DND-41 (cell line): ENCODE measurements at regions not wholly inside any gene's neighbourhood (a gene's known extent, or its start where the extent isn't known, plus 50 kb on each side); places are given as distances from the start of the nearest gene placed in this dataset.

ENCODE experiments used
- ATAC-seq: fragments of 200-7000 bp; cut with Tn5 transposase; 3 replicates; pipeline ENCODE4 v1.9.1; 2021; ENCODE audit warnings: low read depth; ENCODE audit not compliant: insufficient read depth
- DNase-seq: peaks from one replicate; pipeline ENCODE4 v3.0.0-alpha.2; 2020
- H2AFZ ChIP-seq: 2 replicates; pipeline ENCODE4 v1.6.0; 2012; ENCODE audit warnings: low read depth, low read length
- H3K27ac ChIP-seq: 2 replicates; pipeline ENCODE4 v1.5.1; 2012; ENCODE audit warnings: low read length, inconsistent platforms
- H3K27me3 ChIP-seq: fragments of 200-600 bp; sonication (generic); 2 replicates; pipeline ENCODE4 v1.6.0; 2012; ENCODE audit warnings: low read length, mild to moderate bottlenecking, inconsistent platforms; ENCODE audit not compliant: insufficient read depth, poor library complexity
- H3K36me3 ChIP-seq: 2 replicates; pipeline ENCODE4 v1.5.1; 2012; ENCODE audit warnings: low read length, inconsistent platforms; ENCODE audit not compliant: insufficient read depth
- H3K4me1 ChIP-seq: 2 replicates; pipeline ENCODE4 v1.5.1; 2012; ENCODE audit warnings: mild to moderate bottlenecking, low read length; ENCODE audit not compliant: insufficient read depth
- H3K4me2 ChIP-seq: 2 replicates; pipeline ENCODE4 v1.6.0; 2012; ENCODE audit warnings: mild to moderate bottlenecking, moderate library complexity, low read length, inconsistent platforms; ENCODE audit not compliant: insufficient read depth
- H3K4me3 ChIP-seq, 2 experiments: fragments of 200-600 bp in 1 of 2; shearing (Covaris generic) in 1 of 2; 2 replicates each; pipeline ENCODE4 v1.5.1; 2012 to 2016; ENCODE audit warnings: inconsistent platforms in 2 of 2, low read length in 2 of 2, mild to moderate bottlenecking in 2 of 2, low read depth in 1 of 2, moderate library complexity in 1 of 2
- H3K79me2 ChIP-seq: 2 replicates; pipeline ENCODE4 v1.6.0; 2012; ENCODE audit warnings: low read length, inconsistent platforms; ENCODE audit not compliant: insufficient read depth
- H3K9ac ChIP-seq: 2 replicates; pipeline ENCODE4 v1.6.0; 2012; ENCODE audit warnings: low read depth, mild to moderate bottlenecking, inconsistent platforms, low read length, moderate library complexity
- H3K9me3 ChIP-seq: 2 replicates; pipeline ENCODE4 v1.5.1; 2012; ENCODE audit warnings: low read length, moderate library complexity, mild to moderate bottlenecking, inconsistent platforms; ENCODE audit not compliant: insufficient read depth, severe bottlenecking
- H4K20me1 ChIP-seq: 2 replicates; pipeline ENCODE4 v1.6.0; 2012; ENCODE audit warnings: low read length; ENCODE audit not compliant: insufficient read depth
- CTCF ChIP-seq: IDR thresholded peaks from 2 replicates; pipeline ENCODE4 v1.5.1; 2012; ENCODE audit warnings: borderline replicate concordance, low read length, moderate library complexity, mild to moderate bottlenecking; ENCODE audit not compliant: poor library complexity, severe bottlenecking; ENCODE audit errors: extremely low read depth
- EZH2 ChIP-seq: IDR thresholded peaks from 3 replicates; pipeline ENCODE4 v1.6.1; 2012; ENCODE audit warnings: borderline replicate concordance, low read depth, mild to moderate bottlenecking, moderate library complexity, low read length, inconsistent platforms; ENCODE audit not compliant: severe bottlenecking

GRCh38 chr16:59920054-59920453, 1185.9 kb upstream of the GOT2 start:
- no peak overlapping the region for H3K9ac ChIP-seq
- H3K4me1 ChIP-seq: no peaks in the 10 kb centered on the region
- ATAC-seq: no peak
- TF ChIP-seq EZH2 (no peak), CTCF (no peak)
- no peak overlapping the region for H3K27ac ChIP-seq
- H3K4me3 ChIP-seq: no peak overlapping the region
- H3K36me3 ChIP-seq: no peaks in the 10 kb centered on the region
- H3K4me2 ChIP-seq: no peak overlapping the region
- no peaks in the 10 kb centered on the region for H3K79me2 ChIP-seq
- H3K9me3 ChIP-seq: no peaks in the 10 kb centered on the region
- H3K27me3 ChIP-seq: no peaks in the 10 kb centered on the region
- no peaks in the 10 kb centered on the region for H4K20me1 ChIP-seq
- H2AFZ ChIP-seq: no peak overlapping the region
- no peak for DNase-seq

- no peak overlapping the region for H3K27ac ChIP-seq
- H3K4me1 ChIP-seq: no peaks in the 10 kb centered on the region
- no peak overlapping the region for H3K4me2 ChIP-seq
- no peaks in the 10 kb centered on the region for H3K79me2 ChIP-seq
- H3K9ac ChIP-seq: no peak overlapping the region
- TF ChIP-seq CTCF (no peak), EZH2 (no peak)
- H3K4me3 ChIP-seq: no peak overlapping the region
- H2AFZ ChIP-seq: no peak overlapping the region
- H4K20me1 ChIP-seq: no peaks in the 10 kb centered on the region
- H3K27me3 ChIP-seq: no peaks in the 10 kb centered on the region
- DNase-seq (no peak), ATAC-seq (no peak)
- H3K36me3 ChIP-seq: no peaks in the 10 kb centered on the region
- no peaks in the 10 kb centered on the region for H3K9me3 ChIP-seq
Observed at GRCh38 chr16:59913666-59914065, 1179.5 kb upstream of the GOT2 start.

GRCh38 chr16:59909262-59909661, 1175.1 kb upstream of the GOT2 start:
- TF ChIP-seq CTCF (no peak), EZH2 (no peak)
- Histone ChIP-seq H3K27ac (no peak overlapping the region), H2AFZ (no peak overlapping the region), H3K4me1 (no peaks in the 10 kb centered on the region), H4K20me1 (no peaks in the 10 kb centered on the region), H3K4me2 (no peak overlapping the region), H3K79me2 (no peaks in the 10 kb centered on the region), H3K4me3 (no peak overlapping the region), H3K9me3 (no peaks in the 10 kb centered on the region), H3K27me3 (no peaks in the 10 kb centered on the region), H3K9ac (no peak overlapping the region), H3K36me3 (no peaks in the 10 kb centered on the region)
- ATAC-seq (no peak), DNase-seq (no peak)

GRCh38 chr16:59907611-59908010, 1173.5 kb upstream of the GOT2 start:
- H3K4me1 ChIP-seq: no peaks in the 10 kb centered on the region
- H3K9me3 ChIP-seq: no peaks in the 10 kb centered on the region
- H3K79me2 ChIP-seq: no peaks in the 10 kb centered on the region
- TF ChIP-seq CTCF (no peak), EZH2 (no peak)
- H3K9ac ChIP-seq: no peak overlapping the region
- ATAC-seq: no peak
- no peak overlapping the region for H3K27ac ChIP-seq
- DNase-seq: no peak
- H3K36me3 ChIP-seq: no peaks in the 10 kb centered on the region
- no peak overlapping the region for H3K4me2 ChIP-seq
- no peak overlapping the region for H3K4me3 ChIP-seq
- H2AFZ ChIP-seq: no peak overlapping the region
- no peaks in the 10 kb centered on the region for H3K27me3 ChIP-seq
- H4K20me1 ChIP-seq: no peaks in the 10 kb centered on the region
